ENCODE measurements at regions not wholly inside any gene's neighbourhood (a gene's known extent, or its start where the extent isn't known, plus 50 kb on each side); places are given as distances from the start of the nearest gene placed in this dataset.

DNA sequence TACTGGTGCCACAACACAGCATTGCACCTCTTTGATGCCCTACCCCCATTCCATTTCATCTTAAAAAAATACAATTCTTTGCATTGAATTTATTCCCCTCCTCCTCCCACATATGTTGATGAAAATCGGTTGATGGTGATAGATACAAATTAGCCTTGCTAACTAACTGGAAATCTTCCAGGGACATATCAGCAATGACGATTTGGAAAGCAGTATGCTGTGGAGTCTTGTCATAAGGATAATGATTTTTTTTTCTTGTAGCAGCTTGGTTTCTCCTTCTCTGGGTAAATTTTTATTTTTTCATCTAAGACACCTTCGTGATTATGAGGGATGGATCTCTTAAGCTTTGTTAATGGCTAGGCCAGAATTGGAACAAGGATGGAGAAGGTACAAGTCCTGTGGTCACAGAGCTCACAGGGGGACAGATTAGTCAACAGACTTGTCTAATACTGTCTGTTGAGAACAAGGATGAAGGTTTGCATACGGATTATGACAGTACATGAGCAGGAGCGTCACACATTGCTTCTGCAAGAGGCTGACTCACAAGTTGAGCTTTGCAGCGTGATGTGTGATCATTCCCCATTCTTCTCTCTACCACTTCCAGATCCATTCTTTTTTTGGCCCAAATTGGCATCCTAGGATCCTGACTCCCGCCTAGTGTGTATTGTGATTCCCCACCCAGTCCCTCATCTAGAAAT, 233.1 kb upstream of the FERMT1 start:
- ChIA-PET POLR2A (no interaction called here), CTCF (ENCODE audit: low intra/inter-chr PET ratio, low total read pairs) (no interaction called here)
- no peak for FAIRE-seq
- Histone ChIP-seq H3K9me3 (ENCODE audit: low read length) (no peaks in the 10 kb centered on the region), H2AFZ (ENCODE audit: low read length) (no peak overlapping the region), H4K20me1 (ENCODE audit: insufficient read depth, low read length) (no peaks in the 10 kb centered on the region), H3K4me1 (ENCODE audit: insufficient read depth, low read length) (no peaks in the 10 kb centered on the region), H3K9ac (ENCODE audit: insufficient read depth, low read depth, low read length) (no peak overlapping the region), H3K27me3 (ENCODE audit: control insufficient read depth in 1 of 2, insufficient read depth in 2 of 2, low read length in 2 of 2) (no peaks in the 10 kb centered on the region), H3K4me2 (ENCODE audit: low read depth, low read length) (no peak overlapping the region), H3K27ac (ENCODE audit: extremely low read length, insufficient read depth, low read length) (no peak overlapping the region), H3K79me2 (ENCODE audit: insufficient read depth, low read length) (no peaks in the 10 kb centered on the region), H3K36me3 (replicated peaks in 1 of 2; ENCODE audit: control insufficient read depth in 1 of 2, insufficient read depth in 2 of 2, low read length in 2 of 2) (no peaks in the 10 kb centered on the region), H3K4me3 (replicated peaks in 1 of 3; ENCODE audit: insufficient read depth in 1 of 3, low read depth in 2 of 3, low read length in 3 of 3) (no peak overlapping the region)
- no peak for DNase-seq (ENCODE audit: low spot score)
- in situ Hi-C loops (cut with HindIII; ENCODE audit: extremely low pct_ligation_motif_present, low pct_unique_long_range_greater_than_20kb): no loop called here
- intact Hi-C loops (cut with micrococcal nuclease; ENCODE audit: unreplicated experiment): no loop called here
- 2% methylated on average over 7 of the region's 7 CpGs for WGBS (ENCODE audit: low lambda C conversion rate)
- no peak for TF ChIP-seq ZNF333 (CRISPR knock-in tag; IDR thresholded peaks at IDR 0.05; ENCODE audit: borderline replicate concordance)
- TF ChIP-seq SALL1 (CRISPR knock-in tag; IDR thresholded peaks at IDR 0.05): no peak
- TF ChIP-seq, protein P1, sequence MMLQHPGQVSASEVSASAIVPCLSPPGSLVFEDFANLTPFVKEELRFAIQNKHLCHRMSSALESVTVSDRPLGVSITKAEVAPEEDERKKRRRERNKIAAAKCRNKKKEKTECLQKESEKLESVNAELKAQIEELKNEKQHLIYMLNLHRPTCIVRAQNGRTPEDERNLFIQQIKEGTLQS (CRISPR knock-in tag; IDR thresholded peaks at IDR 0.05): no peak
- TF ChIP-seq CENPX (CRISPR knock-in tag; IDR thresholded peaks at IDR 0.05): no peak
- TF ChIP-seq FOXC1 (CRISPR knock-in tag; IDR thresholded peaks at IDR 0.05; ENCODE audit: borderline replicate concordance): no peak
- TF ChIP-seq EED (CRISPR knock-in tag; IDR thresholded peaks at IDR 0.05): no peak
- TF ChIP-seq ZNF225 (CRISPR knock-in tag; IDR thresholded peaks at IDR 0.05): no peak
- TF ChIP-seq MYNN (CRISPR knock-in tag; IDR thresholded peaks at IDR 0.05; ENCODE audit: low read depth): no peak
- TF ChIP-seq, protein P2, sequence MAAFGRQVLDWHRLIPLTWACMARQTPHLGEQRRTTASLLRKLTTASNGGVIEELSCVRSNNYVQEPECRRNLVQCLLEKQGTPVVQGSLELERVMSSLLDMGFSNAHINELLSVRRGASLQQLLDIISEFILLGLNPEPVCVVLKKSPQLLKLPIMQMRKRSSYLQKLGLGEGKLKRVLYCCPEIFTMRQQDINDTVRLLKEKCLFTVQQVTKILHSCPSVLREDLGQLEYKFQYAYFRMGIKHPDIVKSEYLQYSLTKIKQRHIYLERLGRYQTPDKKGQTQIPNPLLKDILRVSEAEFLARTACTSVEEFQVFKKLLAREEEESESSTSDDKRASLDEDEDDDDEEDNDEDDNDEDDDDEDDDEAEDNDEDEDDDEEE (CRISPR knock-in tag; IDR thresholded peaks at IDR 0.05): no peak
- TF ChIP-seq ZNF570 (CRISPR knock-in tag; IDR thresholded peaks at IDR 0.05; ENCODE audit: borderline replicate concordance): no peak
- TF ChIP-seq, protein P3, sequence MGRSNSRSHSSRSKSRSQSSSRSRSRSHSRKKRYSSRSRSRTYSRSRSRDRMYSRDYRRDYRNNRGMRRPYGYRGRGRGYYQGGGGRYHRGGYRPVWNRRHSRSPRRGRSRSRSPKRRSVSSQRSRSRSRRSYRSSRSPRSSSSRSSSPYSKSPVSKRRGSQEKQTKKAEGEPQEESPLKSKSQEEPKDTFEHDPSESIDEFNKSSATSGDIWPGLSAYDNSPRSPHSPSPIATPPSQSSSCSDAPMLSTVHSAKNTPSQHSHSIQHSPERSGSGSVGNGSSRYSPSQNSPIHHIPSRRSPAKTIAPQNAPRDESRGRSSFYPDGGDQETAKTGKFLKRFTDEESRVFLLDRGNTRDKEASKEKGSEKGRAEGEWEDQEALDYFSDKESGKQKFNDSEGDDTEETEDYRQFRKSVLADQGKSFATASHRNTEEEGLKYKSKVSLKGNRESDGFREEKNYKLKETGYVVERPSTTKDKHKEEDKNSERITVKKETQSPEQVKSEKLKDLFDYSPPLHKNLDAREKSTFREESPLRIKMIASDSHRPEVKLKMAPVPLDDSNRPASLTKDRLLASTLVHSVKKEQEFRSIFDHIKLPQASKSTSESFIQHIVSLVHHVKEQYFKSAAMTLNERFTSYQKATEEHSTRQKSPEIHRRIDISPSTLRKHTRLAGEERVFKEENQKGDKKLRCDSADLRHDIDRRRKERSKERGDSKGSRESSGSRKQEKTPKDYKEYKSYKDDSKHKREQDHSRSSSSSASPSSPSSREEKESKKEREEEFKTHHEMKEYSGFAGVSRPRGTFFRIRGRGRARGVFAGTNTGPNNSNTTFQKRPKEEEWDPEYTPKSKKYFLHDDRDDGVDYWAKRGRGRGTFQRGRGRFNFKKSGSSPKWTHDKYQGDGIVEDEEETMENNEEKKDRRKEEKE (IDR thresholded peaks at IDR 0.05): no peak
- TF ChIP-seq, protein P4, sequence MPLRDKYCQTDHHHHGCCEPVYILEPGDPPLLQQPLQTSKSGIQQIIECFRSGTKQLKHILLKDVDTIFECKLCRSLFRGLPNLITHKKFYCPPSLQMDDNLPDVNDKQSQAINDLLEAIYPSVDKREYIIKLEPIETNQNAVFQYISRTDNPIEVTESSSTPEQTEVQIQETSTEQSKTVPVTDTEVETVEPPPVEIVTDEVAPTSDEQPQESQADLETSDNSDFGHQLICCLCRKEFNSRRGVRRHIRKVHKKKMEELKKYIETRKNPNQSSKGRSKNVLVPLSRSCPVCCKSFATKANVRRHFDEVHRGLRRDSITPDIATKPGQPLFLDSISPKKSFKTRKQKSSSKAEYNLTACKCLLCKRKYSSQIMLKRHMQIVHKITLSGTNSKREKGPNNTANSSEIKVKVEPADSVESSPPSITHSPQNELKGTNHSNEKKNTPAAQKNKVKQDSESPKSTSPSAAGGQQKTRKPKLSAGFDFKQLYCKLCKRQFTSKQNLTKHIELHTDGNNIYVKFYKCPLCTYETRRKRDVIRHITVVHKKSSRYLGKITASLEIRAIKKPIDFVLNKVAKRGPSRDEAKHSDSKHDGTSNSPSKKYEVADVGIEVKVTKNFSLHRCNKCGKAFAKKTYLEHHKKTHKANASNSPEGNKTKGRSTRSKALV (CRISPR knock-in tag; IDR thresholded peaks at IDR 0.05): no peak
- no peak for TF ChIP-seq TCF12 (IDR thresholded peaks at IDR 0.05)
- no peak for TF ChIP-seq TCF12 (CRISPR knock-in tag; IDR thresholded peaks at IDR 0.05)
- TF ChIP-seq SUZ12 (IDR thresholded peaks at IDR 0.05; ENCODE audit: low read depth, low read length): no peak
- BruUV-seq (replicated peaks): no TSS peak
- ATAC-seq: no peak
